Fibroblast of pulmonary artery (primary cell): ENCODE measurements at regions not wholly inside any gene's neighbourhood (a gene's known extent, or its start where the extent isn't known, plus 50 kb on each side); places are given as distances from the start of the nearest gene placed in this dataset.

Experiments
- DNase-seq: peaks from one replicate; pipeline ENCODE4 v3.0.0-alpha.2; 2010; ENCODE audit warnings: low read depth
- H3K4me3 ChIP-seq: replicated peaks from 2 replicates; pipeline ENCODE4 v1.5.1; 2011; ENCODE audit warnings: low read depth, mild to moderate bottlenecking, control low read depth, low read length, moderate library complexity
- CTCF ChIP-seq: IDR thresholded peaks from 2 replicates; pipeline ENCODE4 v1.5.1; 2011; ENCODE audit warnings: mild to moderate bottlenecking, control low read depth, low read length, inconsistent platforms; ENCODE audit errors: missing control alignments

- DNase-seq, result no peak
- TF ChIP-seq CTCF, result no peak
- H3K4me3 ChIP-seq, result no peak overlapping the region
Observed at GRCh38 chr11:116272181-116272789, 500.5 kb downstream of the BUD13 start.

GRCh38 chr11:116271479-116271878, 501.3 kb downstream of the BUD13 start:
- DNase-seq, result no peak
- no peak overlapping the region for H3K4me3 ChIP-seq
- TF ChIP-seq CTCF, result no peak

- H3K4me3 ChIP-seq, result no peak overlapping the region
- no peak for DNase-seq
- no peak for TF ChIP-seq CTCF
Observed at GRCh38 chr11:116267146-116267545, 505.6 kb downstream of the BUD13 start.

GRCh38 chr11:116263770-116264169, 509.0 kb downstream of the BUD13 start:
- no peak for DNase-seq
- TF ChIP-seq CTCF, result no peak
- no peak overlapping the region for H3K4me3 ChIP-seq

GRCh38 chr11:116263019-116263418, 509.8 kb downstream of the BUD13 start:
- no peak overlapping the region for H3K4me3 ChIP-seq
- no peak for DNase-seq
- TF ChIP-seq CTCF, result no peak

- no peak overlapping the region for H3K4me3 ChIP-seq
- TF ChIP-seq CTCF, result no peak
- DNase-seq, result no peak
Observed at GRCh38 chr11:116262370-116262769, 510.4 kb downstream of the BUD13 start.

GRCh38 chr11:116261606-116262005, 511.2 kb downstream of the BUD13 start:
- no peak for TF ChIP-seq CTCF
- no peak overlapping the region for H3K4me3 ChIP-seq
- no peak for DNase-seq
